NT2/D1 (cell line): ENCODE measurements at regions not wholly inside any gene's neighbourhood (a gene's known extent, or its start where the extent isn't known, plus 50 kb on each side); places are given as distances from the start of the nearest gene placed in this dataset.

Experiments used
- DNase-seq: peaks from one replicate; pipeline ENCODE4 v3.0.0-alpha.2; 2011; ENCODE audit warnings: low read depth, low spot score
- H3K27me3 ChIP-seq: 2 replicates; pipeline ENCODE4 v1.6.0; 2011; ENCODE audit warnings: mild to moderate bottlenecking; ENCODE audit not compliant: insufficient read length, insufficient read depth
- H3K36me3 ChIP-seq: 2 replicates; pipeline ENCODE4 v1.6.1; 2011; ENCODE audit warnings: mild to moderate bottlenecking, low read length, mixed read lengths; ENCODE audit not compliant: insufficient read depth, insufficient read length
- H3K4me1 ChIP-seq: 2 replicates; pipeline ENCODE4 v1.5.1; 2011; ENCODE audit not compliant: insufficient read depth, insufficient read length
- H3K4me3 ChIP-seq: 2 replicates; pipeline ENCODE4 v1.5.1; 2011; ENCODE audit warnings: low read depth; ENCODE audit not compliant: insufficient read length
- H3K9ac ChIP-seq: 2 replicates; pipeline ENCODE4 v1.6.0; 2011; ENCODE audit warnings: low read depth; ENCODE audit not compliant: insufficient read length
- H3K9me3 ChIP-seq: 2 replicates; pipeline ENCODE4 v1.5.1; 2011; ENCODE audit warnings: mild to moderate bottlenecking, low read length; ENCODE audit not compliant: insufficient read depth
- SUZ12 ChIP-seq: IDR thresholded peaks from 2 replicates; pipeline ENCODE4 v1.6.1; 2011; ENCODE audit not compliant: insufficient read length, insufficient read depth; ENCODE audit errors: extremely low read depth
- YY1 ChIP-seq: IDR thresholded peaks from 2 replicates; pipeline ENCODE4 v1.6.1; 2011; ENCODE audit not compliant: insufficient read length, insufficient read depth
- ZNF274 ChIP-seq: IDR thresholded peaks from 2 replicates; pipeline ENCODE4 v1.6.1; 2011; ENCODE audit warnings: mild to moderate bottlenecking, low read depth, low read length

DNA sequence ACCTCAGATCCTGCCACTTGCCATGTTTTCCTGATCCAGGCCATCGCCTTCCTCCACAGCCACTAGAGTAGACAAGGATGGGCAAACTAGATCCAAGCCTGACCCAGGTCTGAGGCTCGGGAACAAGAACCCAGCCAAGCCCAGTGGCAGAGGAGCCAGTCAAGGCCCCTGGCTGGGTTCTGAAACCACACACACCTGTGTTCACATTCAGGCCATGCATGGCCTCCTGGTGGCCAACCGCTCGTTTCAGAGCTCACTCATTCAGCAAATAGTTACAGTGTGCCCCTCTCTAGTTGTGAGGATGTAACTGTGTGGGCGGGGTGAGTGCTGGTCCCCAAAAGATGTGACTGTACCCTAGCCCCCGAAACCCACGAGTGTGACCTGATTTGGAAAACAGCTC, 337.6 kb downstream of the CTTN start:
- DNase-seq = no peak
- H3K4me1 ChIP-seq = peaks cover 5% of the 10 kb centered on the region
- TF ChIP-seq ZNF274 (no peak), SUZ12 (no peak), YY1 (no peak)
- H3K9me3 ChIP-seq = no peaks in the 10 kb centered on the region
- H3K9ac ChIP-seq = no peak overlapping the region
- no peaks in the 10 kb centered on the region for H3K36me3 ChIP-seq
- H3K4me3 ChIP-seq = no peak overlapping the region
- H3K27me3 ChIP-seq = no peaks in the 10 kb centered on the region

DNA sequence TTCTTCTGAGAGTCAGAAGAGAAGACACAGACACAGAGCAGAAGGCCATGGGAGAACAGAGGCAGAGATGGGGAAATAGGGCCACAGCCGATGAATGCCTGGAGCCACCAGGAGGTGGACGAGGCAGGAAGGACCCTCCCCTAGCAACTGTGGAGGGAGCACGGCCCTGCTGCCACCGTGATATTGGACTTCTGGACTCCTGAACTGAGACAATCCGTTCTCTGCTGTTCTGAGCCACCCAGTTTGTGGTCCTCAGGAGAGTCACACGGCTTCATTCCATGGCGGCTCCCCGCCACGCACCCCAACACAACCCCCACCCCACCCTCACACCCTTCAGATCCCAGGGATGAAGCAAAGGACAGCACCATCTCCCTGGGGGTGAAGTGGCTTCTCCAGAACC, 338.1 kb downstream of the CTTN start:
- TF ChIP-seq ZNF274 (no peak), SUZ12 (no peak), YY1 (no peak)
- H3K27me3 ChIP-seq = no peaks in the 10 kb centered on the region

GRCh38 chr11:70736937-70737640, 338.8 kb downstream of the CTTN start:
- H3K4me1 ChIP-seq = peaks cover 3% of the 10 kb centered on the region
- H3K36me3 ChIP-seq = no peaks in the 10 kb centered on the region
- no peak overlapping the region for H3K9ac ChIP-seq
- H3K27me3 ChIP-seq = no peaks in the 10 kb centered on the region
- no peak for DNase-seq
- no peak for TF ChIP-seq YY1
- TF ChIP-seq ZNF274 = no peak
- no peak for TF ChIP-seq SUZ12
- no peaks in the 10 kb centered on the region for H3K9me3 ChIP-seq
- no peak overlapping the region for H3K4me3 ChIP-seq

More for the DNA sequence above, 338.1 kb downstream of the CTTN start:
- H3K9ac ChIP-seq = no peak overlapping the region
- H3K9me3 ChIP-seq = no peaks in the 10 kb centered on the region
- no peak for DNase-seq
- H3K4me1 ChIP-seq = peaks cover 5% of the 10 kb centered on the region
- H3K36me3 ChIP-seq = no peaks in the 10 kb centered on the region
- H3K4me3 ChIP-seq = no peak overlapping the region

DNA sequence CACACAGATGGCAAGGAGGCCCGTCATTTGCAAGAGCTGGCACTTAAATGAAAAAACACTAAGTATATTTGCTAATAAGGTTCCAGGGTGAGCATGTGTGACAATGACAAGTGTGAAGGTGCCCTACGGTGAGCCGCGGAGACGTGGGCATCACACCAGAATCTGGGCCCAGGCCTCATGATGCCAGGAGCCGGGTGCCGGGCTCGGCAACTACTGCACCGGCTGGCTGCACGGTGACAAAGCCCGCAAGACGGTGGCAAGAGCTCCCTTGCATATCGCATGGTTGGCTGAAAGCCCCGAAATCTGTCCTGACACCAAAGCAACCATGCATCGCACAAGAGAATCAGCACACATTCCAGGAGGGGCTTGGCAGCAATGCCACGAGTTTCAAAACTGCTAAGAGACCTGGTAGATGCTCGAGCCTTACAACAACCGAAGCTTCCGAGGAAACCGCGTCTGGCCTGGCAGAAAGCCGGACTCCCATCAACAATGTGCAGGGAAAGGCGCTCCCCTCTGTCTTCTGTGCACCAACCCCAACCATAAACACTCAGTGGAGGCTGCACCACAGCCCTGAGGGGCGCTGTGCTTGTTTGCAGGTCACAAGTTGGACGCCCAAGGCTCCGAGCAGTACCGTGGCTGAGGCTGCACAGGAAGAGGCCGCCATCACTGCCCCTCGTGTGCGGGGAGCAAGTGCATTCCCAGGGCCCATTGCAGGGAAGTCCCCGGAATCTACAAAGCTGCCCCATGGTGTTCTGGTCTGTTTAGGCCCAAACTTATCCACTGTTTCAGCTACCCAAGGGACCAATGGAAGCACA, 339.7 kb downstream of the CTTN start:
- TF ChIP-seq ZNF274 (no peak), SUZ12 (no peak), YY1 (no peak)
- Histone ChIP-seq H3K9me3 (no peaks in the 10 kb centered on the region), H3K27me3 (no peaks in the 10 kb centered on the region), H3K4me3 (no peak overlapping the region), H3K9ac (no peak overlapping the region), H3K36me3 (no peaks in the 10 kb centered on the region), H3K4me1 (peaks cover 5% of the 10 kb centered on the region)
- DNase-seq = no peak

GRCh38 chr11:70738661-70739060, 340.3 kb downstream of the CTTN start:
- TF ChIP-seq SUZ12 (no peak), YY1 (no peak), ZNF274 (no peak)
- H3K9ac ChIP-seq = no peak overlapping the region
- peaks cover 6% of the 10 kb centered on the region for H3K4me1 ChIP-seq
- DNase-seq = no peak
- H3K4me3 ChIP-seq = no peak overlapping the region
- no peaks in the 10 kb centered on the region for H3K36me3 ChIP-seq
- H3K27me3 ChIP-seq = no peaks in the 10 kb centered on the region
- no peaks in the 10 kb centered on the region for H3K9me3 ChIP-seq

DNA sequence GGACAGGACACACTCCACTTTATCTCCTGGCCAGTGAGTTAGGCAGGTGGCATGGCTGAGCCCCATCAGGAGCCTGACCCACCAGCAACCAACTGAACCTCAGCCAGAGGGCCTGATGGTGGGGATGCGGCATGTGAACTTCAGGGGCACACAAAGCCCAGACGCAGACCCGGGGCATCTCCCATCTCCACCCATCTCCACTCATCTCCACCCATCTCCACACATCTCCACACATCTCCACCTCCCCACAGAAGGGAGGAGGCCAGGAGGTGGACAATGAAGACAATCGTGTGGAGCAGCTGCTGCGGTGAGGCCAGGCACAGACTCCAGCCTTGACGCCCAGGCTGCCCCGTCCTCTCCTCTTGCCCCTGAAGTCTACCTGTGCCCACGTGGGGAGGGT, 340.8 kb downstream of the CTTN start:
- peaks cover 6% of the 10 kb centered on the region for H3K4me1 ChIP-seq
- no peak for DNase-seq
- TF ChIP-seq SUZ12 (no peak), YY1 (no peak), ZNF274 (no peak)
- no peaks in the 10 kb centered on the region for H3K36me3 ChIP-seq
- no peaks in the 10 kb centered on the region for H3K27me3 ChIP-seq
- H3K9me3 ChIP-seq = no peaks in the 10 kb centered on the region
- H3K4me3 ChIP-seq = no peak overlapping the region
- no peak overlapping the region for H3K9ac ChIP-seq

GRCh38 chr11:70739811-70740487, 341.6 kb downstream of the CTTN start:
- H3K36me3 ChIP-seq = no peaks in the 10 kb centered on the region
- H3K27me3 ChIP-seq = no peaks in the 10 kb centered on the region
- no peaks in the 10 kb centered on the region for H3K9me3 ChIP-seq
- TF ChIP-seq ZNF274 = no peak
- TF ChIP-seq SUZ12 = no peak
- no peak for TF ChIP-seq YY1
- peaks cover 11% of the 10 kb centered on the region for H3K4me1 ChIP-seq
- no peak overlapping the region for H3K9ac ChIP-seq
- DNase-seq = no peak
- H3K4me3 ChIP-seq = no peak overlapping the region
